Suprapubic skin (tissue), 3 donors: ENCODE measurements at regions not wholly inside any gene's neighbourhood (a gene's known extent, or its start where the extent isn't known, plus 50 kb on each side); places are given as distances from the start of the nearest gene placed in this dataset.

ENCODE experiments used
- CTCF ChIP-seq, 2 donors: fragments of 200-600 bp in 1 of 2; fragments of 450-650 bp in 1 of 2; sonication (generic) in 1 of 2; IDR thresholded peaks; one replicate each; pipeline ENCODE4 v1.5.1; 2016 to 2019; ENCODE audit warnings: antibody characterized with exemption in 2 of 2, mild to moderate bottlenecking in 1 of 2, moderate library complexity in 1 of 2
- POLR2AphosphoS5 ChIP-seq, 3 donors: sonication (generic); formaldehyde crosslinking; IDR thresholded peaks; one replicate each; pipeline ENCODE4 v1.6.1; 2017; ENCODE audit warnings: antibody characterized with exemption in 3 of 3

DNA sequence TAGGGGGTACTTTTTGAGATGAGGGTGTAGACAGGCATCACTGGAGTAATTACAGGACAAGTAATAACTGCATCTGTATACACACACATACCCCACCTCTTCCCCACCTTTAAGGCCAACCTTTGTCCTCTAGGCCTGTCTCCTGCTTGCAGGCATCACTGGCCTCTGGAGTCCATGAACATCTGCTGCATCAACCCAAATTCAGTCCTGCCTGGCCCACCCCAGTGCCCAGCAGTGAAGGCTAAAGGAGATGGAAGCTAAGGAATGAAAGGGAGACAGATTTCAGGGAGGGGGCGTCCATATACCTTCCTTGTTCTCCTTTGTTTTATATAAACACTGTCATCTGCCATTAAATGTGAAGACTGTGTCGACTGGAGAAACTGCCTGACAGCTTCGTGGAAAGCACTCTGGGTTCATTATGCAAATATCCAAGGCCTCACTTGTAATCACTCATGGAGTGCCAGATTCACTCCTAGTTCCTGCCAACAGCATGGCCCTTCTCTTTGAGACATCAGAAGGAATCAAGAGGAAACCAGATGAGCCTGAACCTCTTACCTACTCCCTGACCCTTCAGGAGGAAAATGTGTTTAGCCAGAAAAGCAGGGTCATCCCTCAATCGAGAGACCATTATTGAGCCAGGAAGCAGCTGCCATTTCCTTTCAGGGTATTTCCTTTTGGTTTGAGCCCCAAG, 64.4 kb downstream of the SERPINA3 start:
- TF ChIP-seq CTCF (IDR thresholded peaks at IDR 0.05) (no peak), POLR2AphosphoS5 (IDR thresholded peaks at IDR 0.05) (no peak)
